ENCODE measurements at regions not wholly inside any gene's neighbourhood (a gene's known extent, or its start where the extent isn't known, plus 50 kb on each side); places are given as distances from the start of the nearest gene placed in this dataset.

DNA sequence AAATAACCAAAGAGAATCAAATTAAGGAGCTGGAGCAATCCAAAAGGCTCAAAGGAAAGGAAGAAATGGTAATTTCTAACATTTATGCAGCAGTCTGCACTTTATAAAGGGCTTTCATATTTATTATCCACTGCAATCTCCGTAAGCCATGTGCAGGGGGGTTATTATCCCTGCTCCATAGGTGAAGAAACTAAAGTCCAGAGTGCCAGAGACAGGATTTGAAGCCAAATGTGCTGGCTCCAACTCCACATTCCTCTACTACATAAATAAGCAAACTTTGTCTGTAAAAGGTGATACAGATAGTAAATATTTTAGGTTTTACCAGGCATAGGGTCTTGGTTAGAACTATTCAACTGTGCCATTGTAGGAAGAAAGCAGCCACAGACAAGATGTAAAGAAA lies 221.4 kb downstream of the MINAR1 start:
- peaks cover 4% of the 10 kb centered on the region; the same call in 1 of the 2 replicates for H3K9me3 Mint-ChIP-seq
- TF ChIP-seq, protein P1, sequence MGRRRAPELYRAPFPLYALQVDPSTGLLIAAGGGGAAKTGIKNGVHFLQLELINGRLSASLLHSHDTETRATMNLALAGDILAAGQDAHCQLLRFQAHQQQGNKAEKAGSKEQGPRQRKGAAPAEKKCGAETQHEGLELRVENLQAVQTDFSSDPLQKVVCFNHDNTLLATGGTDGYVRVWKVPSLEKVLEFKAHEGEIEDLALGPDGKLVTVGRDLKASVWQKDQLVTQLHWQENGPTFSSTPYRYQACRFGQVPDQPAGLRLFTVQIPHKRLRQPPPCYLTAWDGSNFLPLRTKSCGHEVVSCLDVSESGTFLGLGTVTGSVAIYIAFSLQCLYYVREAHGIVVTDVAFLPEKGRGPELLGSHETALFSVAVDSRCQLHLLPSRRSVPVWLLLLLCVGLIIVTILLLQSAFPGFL (CRISPR knock-in tag; IDR thresholded peaks at IDR 0.05; ENCODE audit: borderline replicate concordance) = no peak
- TF ChIP-seq ATF6 (CRISPR knock-in tag; IDR thresholded peaks at IDR 0.05) = no peak
- no peak for TF ChIP-seq GRHL2 (CRISPR knock-in tag; IDR thresholded peaks at IDR 0.05; ENCODE audit: insufficient replicate concordance, severe bottlenecking)
- TF ChIP-seq, protein P2, sequence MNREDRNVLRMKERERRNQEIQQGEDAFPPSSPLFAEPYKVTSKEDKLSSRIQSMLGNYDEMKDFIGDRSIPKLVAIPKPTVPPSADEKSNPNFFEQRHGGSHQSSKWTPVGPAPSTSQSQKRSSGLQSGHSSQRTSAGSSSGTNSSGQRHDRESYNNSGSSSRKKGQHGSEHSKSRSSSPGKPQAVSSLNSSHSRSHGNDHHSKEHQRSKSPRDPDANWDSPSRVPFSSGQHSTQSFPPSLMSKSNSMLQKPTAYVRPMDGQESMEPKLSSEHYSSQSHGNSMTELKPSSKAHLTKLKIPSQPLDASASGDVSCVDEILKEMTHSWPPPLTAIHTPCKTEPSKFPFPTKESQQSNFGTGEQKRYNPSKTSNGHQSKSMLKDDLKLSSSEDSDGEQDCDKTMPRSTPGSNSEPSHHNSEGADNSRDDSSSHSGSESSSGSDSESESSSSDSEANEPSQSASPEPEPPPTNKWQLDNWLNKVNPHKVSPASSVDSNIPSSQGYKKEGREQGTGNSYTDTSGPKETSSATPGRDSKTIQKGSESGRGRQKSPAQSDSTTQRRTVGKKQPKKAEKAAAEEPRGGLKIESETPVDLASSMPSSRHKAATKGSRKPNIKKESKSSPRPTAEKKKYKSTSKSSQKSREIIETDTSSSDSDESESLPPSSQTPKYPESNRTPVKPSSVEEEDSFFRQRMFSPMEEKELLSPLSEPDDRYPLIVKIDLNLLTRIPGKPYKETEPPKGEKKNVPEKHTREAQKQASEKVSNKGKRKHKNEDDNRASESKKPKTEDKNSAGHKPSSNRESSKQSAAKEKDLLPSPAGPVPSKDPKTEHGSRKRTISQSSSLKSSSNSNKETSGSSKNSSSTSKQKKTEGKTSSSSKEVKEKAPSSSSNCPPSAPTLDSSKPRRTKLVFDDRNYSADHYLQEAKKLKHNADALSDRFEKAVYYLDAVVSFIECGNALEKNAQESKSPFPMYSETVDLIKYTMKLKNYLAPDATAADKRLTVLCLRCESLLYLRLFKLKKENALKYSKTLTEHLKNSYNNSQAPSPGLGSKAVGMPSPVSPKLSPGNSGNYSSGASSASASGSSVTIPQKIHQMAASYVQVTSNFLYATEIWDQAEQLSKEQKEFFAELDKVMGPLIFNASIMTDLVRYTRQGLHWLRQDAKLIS (CRISPR knock-in tag; IDR thresholded peaks at IDR 0.05; ENCODE audit: borderline replicate concordance) = no peak
- TF ChIP-seq JUN (CRISPR knock-in tag; IDR thresholded peaks at IDR 0.05) = no peak
- TF ChIP-seq TCF7 (CRISPR knock-in tag; IDR thresholded peaks at IDR 0.05; ENCODE audit: low read depth) = no peak
- TF ChIP-seq PRRX2 (CRISPR knock-in tag; IDR thresholded peaks at IDR 0.05) = no peak
- TF ChIP-seq ZNF512 (CRISPR knock-in tag; IDR thresholded peaks at IDR 0.05; ENCODE audit: borderline replicate concordance) = no peak
- TF ChIP-seq ZNF416 (CRISPR knock-in tag; IDR thresholded peaks at IDR 0.05) = no peak
- TF ChIP-seq EMX1 (CRISPR knock-in tag; IDR thresholded peaks at IDR 0.05) = no peak
- TF ChIP-seq, protein P3, sequence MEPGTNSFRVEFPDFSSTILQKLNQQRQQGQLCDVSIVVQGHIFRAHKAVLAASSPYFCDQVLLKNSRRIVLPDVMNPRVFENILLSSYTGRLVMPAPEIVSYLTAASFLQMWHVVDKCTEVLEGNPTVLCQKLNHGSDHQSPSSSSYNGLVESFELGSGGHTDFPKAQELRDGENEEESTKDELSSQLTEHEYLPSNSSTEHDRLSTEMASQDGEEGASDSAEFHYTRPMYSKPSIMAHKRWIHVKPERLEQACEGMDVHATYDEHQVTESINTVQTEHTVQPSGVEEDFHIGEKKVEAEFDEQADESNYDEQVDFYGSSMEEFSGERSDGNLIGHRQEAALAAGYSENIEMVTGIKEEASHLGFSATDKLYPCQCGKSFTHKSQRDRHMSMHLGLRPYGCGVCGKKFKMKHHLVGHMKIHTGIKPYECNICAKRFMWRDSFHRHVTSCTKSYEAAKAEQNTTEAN (CRISPR knock-in tag; IDR thresholded peaks at IDR 0.05) = no peak
- no peak for TF ChIP-seq FOXK1 (CRISPR knock-in tag; IDR thresholded peaks at IDR 0.05)
- TF ChIP-seq ATF1 (CRISPR knock-in tag; IDR thresholded peaks at IDR 0.05) = no peak
- H3K4me3 Mint-ChIP-seq = no peak overlapping the region
- no peaks in the 10 kb centered on the region for H3K36me3 Mint-ChIP-seq
- H3K4me1 Mint-ChIP-seq = no peaks in the 10 kb centered on the region
- POLR2A ChIA-PET = no interaction called here
- DNase-seq (ENCODE audit: low spot score) (no peak), ATAC-seq (no peak)
- H3K27ac Mint-ChIP-seq = no peak overlapping the region
- peaks cover 2% of the 10 kb centered on the region; the same call in 1 of the 2 replicates for H3K27me3 Mint-ChIP-seq (ENCODE audit: low read depth)
- CTCF ChIA-PET = interaction anchor here (3.1 kb wide), 1 partner anchor 57 kb away, joined by 9 read pairs; no protein-coding TSS in a partner anchor

DNA sequence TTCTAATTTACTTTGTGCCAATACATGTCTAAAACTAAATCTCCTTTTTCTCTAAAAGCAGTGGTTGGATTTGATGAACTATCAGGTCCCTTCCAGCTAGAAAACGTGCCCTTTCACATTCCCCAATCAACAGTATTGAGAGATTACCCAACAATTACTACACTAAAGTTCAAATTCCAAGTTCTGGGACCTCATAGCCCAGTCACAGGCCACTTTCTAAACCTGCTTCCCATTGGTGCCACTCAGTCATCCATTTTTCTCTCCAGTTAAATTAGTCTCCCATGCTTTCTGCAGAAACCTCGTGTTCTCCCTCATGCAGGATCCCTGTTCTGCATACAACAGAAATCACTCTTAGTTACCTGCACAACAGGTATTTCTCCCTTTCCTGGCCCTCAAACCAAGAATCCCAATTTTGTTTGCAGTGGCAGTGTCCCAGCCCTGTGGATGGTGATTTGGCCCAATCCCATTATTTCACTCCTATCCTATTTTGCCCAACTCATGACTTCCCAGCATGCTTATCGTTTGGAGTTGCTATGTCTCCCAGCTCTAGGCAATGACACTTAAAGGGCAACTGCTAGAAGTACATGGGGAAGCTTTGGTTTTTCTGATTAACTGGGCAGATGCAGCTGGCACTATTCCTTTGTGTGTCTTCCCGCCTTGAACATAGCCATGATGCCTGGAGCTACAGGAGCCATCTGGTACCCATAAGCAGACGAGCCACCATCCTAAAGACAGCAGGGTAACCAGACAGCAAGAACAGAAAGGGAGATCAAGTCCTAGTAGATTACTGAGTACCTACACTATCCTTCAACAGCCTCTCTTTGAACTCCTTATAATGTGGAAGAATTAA lies 224.2 kb downstream of the MINAR1 start:
- ATAC-seq (no peak), DNase-seq (ENCODE audit: low spot score) (no peak)
- H3K36me3 Mint-ChIP-seq = no peaks in the 10 kb centered on the region
- ChIA-PET POLR2A (no interaction called here), CTCF (interaction anchor here (3.1 kb wide), 1 partner anchor 60 kb away, joined by 9 read pairs; no protein-coding TSS in a partner anchor)
- peaks cover 2% of the 10 kb centered on the region; the same call in 1 of the 2 replicates for H3K27me3 Mint-ChIP-seq (ENCODE audit: low read depth)
- no peak overlapping the region for H3K4me3 Mint-ChIP-seq
- no peak overlapping the region for H3K27ac Mint-ChIP-seq
- H3K4me1 Mint-ChIP-seq = no peaks in the 10 kb centered on the region
- peaks cover 4% of the 10 kb centered on the region; the same call in 1 of the 2 replicates for H3K9me3 Mint-ChIP-seq
- TF ChIP-seq ZNF532 (CRISPR knock-in tag; IDR thresholded peaks at IDR 0.05; ENCODE audit: borderline replicate concordance) (no peak), TEAD4 (CRISPR knock-in tag; IDR thresholded peaks at IDR 0.05) (no peak)

Data from WTC11 (cell line).